ENCODE measurements at regions not wholly inside any gene's neighbourhood (a gene's known extent, or its start where the extent isn't known, plus 50 kb on each side); places are given as distances from the start of the nearest gene placed in this dataset.
A peak's percentile ranks its signal among the peaks of the same experiment; 100 is the strongest.

GRCh38 chr2:238565031-238565430 is 138.3 kb downstream of the ASB1 start:
- no peak for DNase-seq (ENCODE audit: extremely low spot score)
- ChIA-PET POLR2A (no interaction called here), CTCF (no interaction called here)
- no peak for TF ChIP-seq CTCF (IDR thresholded peaks at IDR 0.05; ENCODE audit: control extremely low read depth, extremely low read depth, low read depth, missing control alignments)

GRCh38 chr2:238566001-238566645 is 139.4 kb downstream of the ASB1 start:
- no peak for TF ChIP-seq CTCF (IDR thresholded peaks at IDR 0.05; ENCODE audit: control extremely low read depth, extremely low read depth, low read depth, missing control alignments)
- ChIA-PET POLR2A (no interaction called here), CTCF (no interaction called here)
- peak; percentile 6 for DNase-seq (ENCODE audit: extremely low spot score)

GRCh38 chr2:238567067-238567855 is 140.5 kb downstream of the ASB1 start:
- TF ChIP-seq CTCF (IDR thresholded peaks at IDR 0.05; ENCODE audit: control extremely low read depth, extremely low read depth, low read depth, missing control alignments) = no peak
- ChIA-PET POLR2A (no interaction called here), CTCF (no interaction called here)
- DNase-seq (ENCODE audit: extremely low spot score) = peak; percentile 4

GRCh38 chr2:238567996-238568395 is 141.3 kb downstream of the ASB1 start:
- POLR2A ChIA-PET = no interaction called here
- CTCF ChIA-PET = no interaction called here
- no peak for DNase-seq (ENCODE audit: extremely low spot score)
- no peak for TF ChIP-seq CTCF (IDR thresholded peaks at IDR 0.05; ENCODE audit: control extremely low read depth, extremely low read depth, low read depth, missing control alignments)

GRCh38 chr2:238568455-238569440 is 142.0 kb downstream of the ASB1 start:
- ChIA-PET CTCF (no interaction called here), POLR2A (no interaction called here)
- no peak for TF ChIP-seq CTCF (IDR thresholded peaks at IDR 0.05; ENCODE audit: control extremely low read depth, extremely low read depth, low read depth, missing control alignments)
- peak; percentile 6 for DNase-seq (ENCODE audit: extremely low spot score)

- TF ChIP-seq CTCF (IDR thresholded peaks at IDR 0.05; ENCODE audit: control extremely low read depth, extremely low read depth, low read depth, missing control alignments) = no peak
- CTCF ChIA-PET = interaction anchor here (1.2 kb wide), 1 partner anchor 8 kb away, joined by 3 read pairs; no protein-coding TSS in a partner anchor
- POLR2A ChIA-PET = no interaction called here
- DNase-seq (ENCODE audit: extremely low spot score) = peak; percentile 3
These were observed 142.9 kb downstream of the ASB1 start for GRCh38 chr2:238569507-238570195.
